Stimulated activated CD4-positive, alpha-beta T cell treated with anti-CD3 and anti-CD28 coated beads, Interleukin-1b, Interleukin-23, amount 100 ng/mL, for 48 hours (primary cell): ENCODE measurements at regions not wholly inside any gene's neighbourhood (a gene's known extent, or its start where the extent isn't known, plus 50 kb on each side); places are given as distances from the start of the nearest gene placed in this dataset.

ENCODE experiments used
- DNase-seq: peaks from one replicate; pipeline ENCODE4 v3.0.0-alpha.2; 2020

- peak; percentile 18 for DNase-seq
Observed at GRCh38 chr4:117447925-117448324, 362.5 kb upstream of the TRAM1L1 start.

- DNase-seq = no peak
Observed at GRCh38 chr4:117455088-117455487, 369.7 kb upstream of the TRAM1L1 start.

- no peak for DNase-seq
Observed at GRCh38 chr4:117466388-117466787, 381.0 kb upstream of the TRAM1L1 start.

GRCh38 chr4:117467404-117467803 lies 382.0 kb upstream of the TRAM1L1 start:
- DNase-seq = no peak

- no peak for DNase-seq
Observed at GRCh38 chr4:117474987-117475386, 389.6 kb upstream of the TRAM1L1 start.

- DNase-seq = no peak
Observed at GRCh38 chr4:117477925-117478324, 392.5 kb upstream of the TRAM1L1 start.

DNA sequence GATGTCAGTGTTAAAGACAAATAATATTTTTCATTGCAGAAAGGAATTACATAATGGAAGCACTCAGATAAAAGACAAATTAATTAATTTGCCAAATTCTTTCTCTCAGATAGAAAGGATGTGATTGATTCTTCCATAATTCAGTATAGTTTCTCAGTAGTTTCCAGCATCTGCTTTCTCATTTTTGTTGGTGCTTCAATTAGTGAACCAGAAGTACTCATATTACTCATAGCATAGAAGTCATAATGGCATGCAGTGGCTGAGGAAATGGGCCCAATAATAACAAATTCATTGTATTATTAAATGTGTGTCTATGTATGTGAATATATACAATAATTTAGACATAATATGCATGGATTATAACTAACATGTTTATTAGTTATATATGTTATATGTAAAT lies 393.3 kb upstream of the TRAM1L1 start:
- no peak for DNase-seq

DNA sequence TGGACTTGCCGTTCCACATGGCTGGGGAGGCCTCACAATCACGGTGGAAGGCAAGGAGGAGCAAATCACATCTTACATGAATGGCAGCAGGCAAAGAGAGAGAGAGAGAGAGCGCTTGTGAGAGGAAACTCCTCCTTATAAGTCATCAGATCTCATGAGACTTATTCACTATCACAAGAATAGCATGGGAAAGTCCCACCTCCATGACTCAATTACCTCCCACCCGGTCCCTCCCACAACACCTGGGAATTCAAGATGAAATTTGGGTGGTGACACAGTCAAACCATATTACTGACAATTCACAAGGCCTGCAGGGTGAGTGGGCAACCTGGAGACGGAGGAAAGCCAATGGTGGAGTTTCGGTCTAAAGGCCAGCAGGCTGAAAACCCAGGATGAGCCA lies 394.3 kb upstream of the TRAM1L1 start:
- peak; percentile 5 for DNase-seq

- DNase-seq = no peak
Observed at GRCh38 chr4:117481742-117482141, 396.4 kb upstream of the TRAM1L1 start.

GRCh38 chr4:117488692-117489091 lies 403.3 kb upstream of the TRAM1L1 start:
- no peak for DNase-seq

DNA sequence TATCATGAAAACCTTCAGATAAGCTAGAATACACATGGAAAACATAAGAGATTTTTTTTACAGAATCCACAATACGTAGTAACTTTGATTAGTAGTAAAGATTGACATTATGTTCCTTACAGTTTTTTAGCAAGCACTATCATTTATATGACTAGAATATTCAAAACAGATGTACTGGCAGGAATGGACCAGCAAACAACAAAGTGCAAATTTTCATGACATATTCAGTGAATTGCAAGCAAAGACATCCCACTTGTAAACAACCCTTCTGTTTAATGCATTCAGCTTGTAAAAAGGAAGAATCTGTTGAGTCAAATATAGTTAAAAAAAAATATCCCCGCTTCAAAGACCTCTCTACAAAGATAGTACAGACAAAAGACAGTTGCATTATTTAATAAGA lies 403.7 kb upstream of the TRAM1L1 start:
- no peak for DNase-seq

DNA sequence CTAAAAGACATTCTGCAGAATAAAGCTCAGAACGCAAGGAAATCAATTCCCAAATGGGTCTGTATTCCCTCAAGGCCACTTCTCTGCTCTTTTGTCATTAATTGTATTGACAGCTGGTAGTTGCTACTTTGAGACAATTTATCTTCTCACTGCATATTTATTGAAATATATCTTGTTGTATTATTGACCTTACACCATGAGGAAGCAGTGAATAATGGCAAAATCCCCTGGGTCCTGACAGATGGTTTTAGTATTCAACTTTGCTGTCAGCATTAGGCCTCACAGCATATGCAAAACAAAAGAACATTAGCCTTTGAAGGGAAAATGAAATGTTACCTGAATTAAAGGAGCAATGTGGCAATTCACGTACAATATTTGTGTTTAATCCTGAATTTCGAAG lies 406.1 kb upstream of the TRAM1L1 start:
- DNase-seq = no peak

GRCh38 chr4:117495802-117496201 lies 410.4 kb upstream of the TRAM1L1 start:
- DNase-seq = no peak

DNA sequence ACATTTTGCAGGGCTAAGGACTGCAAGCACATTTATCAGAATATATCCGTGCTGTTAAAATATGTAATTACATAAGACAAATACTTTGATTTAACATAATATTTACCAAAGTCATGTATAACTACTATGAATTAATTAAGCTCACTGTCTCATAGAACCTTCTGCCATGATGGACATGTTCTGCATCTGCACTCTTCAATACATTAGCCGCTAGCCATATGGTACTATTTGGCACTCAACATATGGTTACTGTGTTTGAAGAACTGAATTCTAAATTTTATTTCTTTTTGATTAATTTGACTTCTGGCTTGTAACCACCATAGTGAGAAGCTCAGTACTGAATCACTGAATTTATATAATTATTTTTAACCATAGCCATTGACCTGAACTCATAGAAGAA lies 427.0 kb upstream of the TRAM1L1 start:
- no peak for DNase-seq

DNA sequence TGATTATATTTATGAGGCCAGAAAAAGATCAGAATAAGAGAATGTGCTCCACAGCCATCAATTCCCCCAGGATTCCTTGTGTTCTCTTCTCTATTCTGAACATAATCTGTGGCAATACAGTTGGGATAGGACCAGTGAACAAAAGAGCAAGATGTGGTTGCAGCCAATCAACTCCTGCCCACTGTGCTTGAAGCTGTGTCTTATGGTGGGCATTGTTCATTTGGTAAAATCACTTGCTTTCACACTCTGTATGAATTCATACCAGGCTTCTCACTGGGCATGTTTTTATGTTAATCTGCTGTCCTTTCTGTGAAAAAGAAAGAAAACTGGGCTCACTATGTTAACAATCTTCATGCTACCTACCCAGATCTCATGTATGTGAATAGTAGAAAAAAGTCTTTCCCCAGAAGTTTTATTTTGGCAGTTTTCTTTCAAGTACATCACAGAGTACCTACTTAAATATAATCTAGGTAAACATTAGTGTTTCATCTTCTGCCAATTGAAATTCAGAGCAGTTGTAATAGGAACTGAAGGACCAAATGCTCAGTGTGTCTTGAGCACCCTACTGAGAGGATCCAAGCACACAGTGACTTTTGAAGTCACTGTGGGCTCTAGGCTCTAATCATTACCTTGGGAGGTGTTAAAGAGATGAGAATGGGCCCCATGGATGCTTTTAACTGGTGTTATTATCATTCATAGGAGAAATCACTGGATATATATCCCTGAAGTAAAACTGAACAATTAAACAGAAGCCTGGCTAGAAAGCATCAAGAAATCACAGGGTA lies 429.2 kb upstream of the TRAM1L1 start:
- no peak for DNase-seq

GRCh38 chr4:117515921-117516320 lies 430.5 kb upstream of the TRAM1L1 start:
- DNase-seq = no peak

DNA sequence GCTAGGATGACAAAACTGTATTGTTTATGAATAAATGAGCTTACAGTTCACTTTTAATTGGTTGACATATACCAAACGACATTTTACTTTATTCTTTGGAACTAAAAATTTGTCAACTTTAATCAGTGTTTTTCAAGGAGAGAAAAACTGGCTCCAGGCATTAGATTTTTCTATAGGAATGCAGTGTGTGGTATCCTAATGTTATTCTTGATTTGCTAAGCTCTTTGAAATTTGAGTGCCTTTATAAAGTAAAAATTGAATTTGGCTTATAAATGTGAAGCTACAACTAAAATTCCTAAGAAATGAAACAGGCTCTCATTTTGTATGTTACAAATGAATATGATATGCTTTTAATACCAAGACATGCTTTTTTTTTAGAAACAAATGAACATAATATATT lies 442.2 kb upstream of the TRAM1L1 start:
- no peak for DNase-seq

DNA sequence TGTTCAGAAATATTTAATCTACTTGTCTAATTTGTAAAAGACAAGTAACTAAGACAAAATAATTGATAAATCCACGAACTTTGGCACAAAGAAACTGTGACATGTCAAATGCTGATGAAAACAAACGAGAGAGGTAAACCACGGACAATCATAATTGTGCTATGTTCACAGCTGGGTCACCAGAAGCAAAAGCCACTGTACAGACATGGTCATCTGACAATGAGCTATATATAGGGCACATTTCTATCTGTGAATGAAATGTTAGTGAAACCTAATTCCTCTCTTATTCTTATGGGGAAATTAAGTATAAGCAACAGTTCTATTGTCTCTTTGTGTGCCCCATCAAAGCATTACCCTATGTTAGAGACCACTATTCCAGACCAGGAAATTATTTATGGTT lies 444.0 kb upstream of the TRAM1L1 start:
- DNase-seq = no peak

GRCh38 chr4:117533501-117533900 lies 448.1 kb upstream of the TRAM1L1 start:
- no peak for DNase-seq

GRCh38 chr4:117545039-117545438 lies 459.7 kb upstream of the TRAM1L1 start:
- DNase-seq = no peak

DNA sequence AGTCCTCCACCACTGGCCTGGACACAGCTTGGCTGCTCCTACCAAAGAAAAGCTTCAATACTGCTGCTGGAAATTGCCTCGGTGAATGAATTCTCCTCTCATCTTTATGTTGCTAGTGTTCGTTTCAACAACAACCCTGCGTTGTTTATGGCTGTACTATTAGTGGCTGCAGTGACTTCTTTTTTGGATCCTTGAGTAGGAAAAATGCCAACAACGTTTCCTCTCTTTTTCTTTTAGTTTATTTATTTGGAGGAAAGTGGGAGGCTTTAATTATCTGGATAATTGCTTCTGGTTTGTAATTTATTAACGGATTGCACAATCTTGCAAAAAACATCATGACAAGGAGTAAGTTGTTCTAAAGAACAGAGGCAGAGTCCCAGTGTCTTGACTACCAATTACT lies 464.1 kb upstream of the TRAM1L1 start:
- DNase-seq = no peak

GRCh38 chr4:117550085-117550484 lies 464.7 kb upstream of the TRAM1L1 start:
- DNase-seq = no peak

GRCh38 chr4:117560329-117560728 lies 474.0 kb upstream of the NDST3 start:
- no peak for DNase-seq

- DNase-seq = no peak
Observed at GRCh38 chr4:117574085-117574484, 460.2 kb upstream of the NDST3 start.

DNA sequence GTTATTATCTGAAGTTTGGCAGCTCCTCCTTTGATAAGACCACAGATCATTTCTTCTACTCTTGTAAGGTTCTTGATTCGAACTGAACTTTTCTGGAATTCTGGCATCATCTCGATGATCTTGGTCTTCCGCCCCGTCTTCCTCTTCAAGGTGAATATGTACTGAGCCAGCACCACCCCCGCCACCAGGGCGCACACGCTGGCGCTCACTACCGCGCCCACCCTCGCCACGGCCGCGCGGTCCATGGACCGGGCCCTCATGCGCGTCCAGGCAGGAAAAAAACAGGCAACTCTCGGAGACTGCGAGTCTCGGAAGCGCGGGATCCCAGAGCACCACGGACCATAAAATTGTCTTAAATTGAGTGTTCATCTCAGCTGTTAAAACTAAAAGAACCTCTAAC lies 458.4 kb upstream of the NDST3 start:
- no peak for DNase-seq
